ENCODE measurements at regions not wholly inside any gene's neighbourhood (a gene's known extent, or its start where the extent isn't known, plus 50 kb on each side); places are given as distances from the start of the nearest gene placed in this dataset.
"Not testable (repeated sequence)": the region's sequence is repeated elsewhere in the genome, so short reads cannot be mapped to it uniquely, and the experiment has no call there.

DNA sequence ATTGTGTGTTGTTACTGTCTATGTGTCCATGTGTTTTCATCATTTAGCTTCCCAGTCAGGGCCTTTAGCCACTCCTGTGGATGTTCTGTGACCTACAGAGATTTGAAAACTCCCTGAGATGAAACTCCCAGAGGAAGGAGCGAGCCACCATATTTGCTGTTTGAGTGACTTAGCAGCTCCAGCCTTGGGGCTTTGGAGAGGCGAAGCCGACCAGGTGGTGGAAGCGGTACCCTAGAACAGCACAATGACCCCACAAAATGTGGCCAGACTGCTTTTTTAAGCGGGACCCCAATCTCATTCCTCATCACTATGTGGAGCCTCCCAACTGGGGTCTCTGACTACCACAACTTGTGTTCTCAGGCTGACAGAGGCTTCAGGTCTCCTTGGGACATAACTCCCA is 323.9 kb upstream of the KCND2 start:
- DNase-seq (ENCODE audit: low spot score) = no peak

- not testable (repeated sequence) for DNase-seq (ENCODE audit: low spot score)
These were observed 322.5 kb upstream of the KCND2 start for GRCh38 chr7:119950390-119951041.

- DNase-seq (ENCODE audit: low spot score) = not testable (repeated sequence)
These were observed 321.4 kb upstream of the KCND2 start for GRCh38 chr7:119951614-119952013.

DNA sequence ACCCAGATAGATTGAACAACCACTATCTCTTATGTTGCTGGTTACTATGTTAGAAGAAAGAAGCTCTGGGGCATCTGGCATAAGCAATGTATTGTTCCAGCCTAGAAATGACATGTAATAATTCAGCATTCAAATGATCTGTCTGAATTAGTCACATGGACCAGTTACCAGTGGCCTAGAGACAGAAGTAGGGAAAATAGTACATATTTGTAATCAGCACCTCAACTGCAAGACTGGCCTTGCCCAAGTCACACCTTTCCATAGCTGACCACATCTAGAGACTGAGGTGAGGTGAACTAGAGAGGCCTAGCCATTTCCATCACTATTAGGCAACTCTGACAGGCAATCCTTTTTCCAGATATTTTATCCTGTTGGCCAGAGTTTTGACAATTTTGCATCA is 315.6 kb upstream of the KCND2 start:
- DNase-seq (ENCODE audit: low spot score) = no peak

GRCh38 chr7:119959811-119960210 is 313.2 kb upstream of the KCND2 start:
- no peak for DNase-seq (ENCODE audit: low spot score)

DNA sequence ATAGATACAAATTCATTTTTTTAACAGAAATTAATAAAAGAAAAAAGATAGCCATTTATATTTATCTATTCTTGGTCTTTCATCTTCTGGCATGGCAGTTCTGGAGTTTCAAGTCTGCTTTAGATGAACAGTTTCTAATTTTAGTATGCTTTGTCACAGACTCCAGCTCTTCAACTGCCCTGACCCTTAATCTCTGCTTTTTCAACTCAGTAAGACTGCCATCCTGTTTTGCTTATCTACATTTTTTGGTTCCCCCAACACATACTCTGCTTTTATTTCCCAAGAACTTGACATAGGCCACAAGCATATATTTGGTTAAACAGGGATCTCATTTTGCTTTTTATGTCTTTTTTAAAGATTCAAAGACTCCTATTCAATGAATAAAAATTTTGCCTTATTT is 309.3 kb upstream of the KCND2 start:
- DNase-seq (ENCODE audit: low spot score) = no peak

DNA sequence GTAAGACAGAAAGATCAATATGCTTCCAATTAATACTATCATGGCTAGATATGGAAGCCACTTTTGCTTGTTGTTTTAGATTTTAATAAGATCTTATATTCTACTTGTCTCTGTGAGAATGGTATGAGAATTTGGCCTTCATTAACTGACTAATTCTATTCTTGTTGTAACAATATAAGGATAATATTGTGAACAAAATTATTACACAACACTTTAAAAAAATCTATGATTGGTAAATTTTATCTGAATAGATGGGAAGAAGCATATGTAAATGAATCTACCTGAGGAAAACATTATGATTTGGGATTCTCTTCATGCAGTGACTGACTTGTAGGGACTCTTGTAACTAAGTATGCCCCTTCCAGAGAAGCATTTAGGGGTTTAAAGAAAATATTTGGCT is 308.9 kb upstream of the KCND2 start:
- DNase-seq (ENCODE audit: low spot score) = no peak

DNA sequence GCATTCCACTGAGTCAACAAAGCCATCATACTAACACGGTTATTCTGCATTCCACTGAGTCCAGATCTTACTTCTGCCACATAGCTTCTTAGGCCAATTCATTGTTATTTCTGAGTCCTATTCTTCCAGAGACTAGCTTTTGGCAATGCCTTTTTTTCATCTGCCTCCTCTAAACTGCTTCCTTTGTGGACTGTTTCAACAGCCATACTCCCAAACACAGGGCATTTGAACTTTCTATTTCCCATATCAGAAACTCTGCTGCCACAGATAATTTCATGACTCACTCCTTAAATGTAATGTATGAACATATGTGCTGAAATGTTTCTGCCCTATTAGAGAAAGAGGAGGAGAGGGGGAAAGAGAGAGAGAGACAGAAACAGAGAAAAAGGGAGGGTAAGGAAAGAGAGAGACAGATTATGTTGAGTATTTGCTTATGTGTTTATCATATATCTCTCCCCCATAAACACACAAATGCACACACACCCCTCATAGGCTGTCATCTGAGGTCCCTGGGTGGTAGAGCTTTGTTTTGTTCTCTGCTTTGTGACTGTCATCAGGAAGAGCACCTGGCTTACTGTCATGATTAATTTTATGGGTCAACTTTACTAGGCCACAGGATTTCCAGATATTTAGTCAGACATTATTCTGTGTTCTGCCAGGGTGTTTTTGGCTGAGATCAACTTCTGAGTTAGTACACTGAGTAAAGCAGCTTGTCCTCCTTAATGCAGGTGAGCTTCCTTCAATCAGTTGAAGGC is 308.0 kb upstream of the KCND2 start:
- DNase-seq (ENCODE audit: low spot score) = no peak

- no peak for DNase-seq (ENCODE audit: low spot score)
These were observed 305.8 kb upstream of the KCND2 start for GRCh38 chr7:119967221-119967620.

DNA sequence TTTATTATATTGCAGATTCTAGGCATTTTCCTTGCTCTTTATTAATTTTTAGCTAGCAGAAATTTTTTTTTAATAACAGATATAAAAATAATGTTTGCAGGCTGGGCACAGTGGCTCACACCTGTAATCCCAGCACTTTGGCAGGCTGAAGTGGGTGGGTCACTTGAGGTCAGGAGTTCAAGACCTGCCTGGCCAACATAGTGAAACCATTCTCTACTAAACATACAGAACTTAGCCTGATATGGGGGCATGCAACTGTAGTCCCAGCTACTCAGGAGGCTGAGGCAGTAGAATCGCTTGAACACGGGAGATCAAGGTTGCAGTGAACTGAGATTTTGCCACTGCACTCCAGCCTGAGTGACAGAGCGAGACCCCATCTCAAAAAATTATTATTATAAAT is 304.6 kb upstream of the KCND2 start:
- DNase-seq (ENCODE audit: low spot score) = not testable (repeated sequence)

DNA sequence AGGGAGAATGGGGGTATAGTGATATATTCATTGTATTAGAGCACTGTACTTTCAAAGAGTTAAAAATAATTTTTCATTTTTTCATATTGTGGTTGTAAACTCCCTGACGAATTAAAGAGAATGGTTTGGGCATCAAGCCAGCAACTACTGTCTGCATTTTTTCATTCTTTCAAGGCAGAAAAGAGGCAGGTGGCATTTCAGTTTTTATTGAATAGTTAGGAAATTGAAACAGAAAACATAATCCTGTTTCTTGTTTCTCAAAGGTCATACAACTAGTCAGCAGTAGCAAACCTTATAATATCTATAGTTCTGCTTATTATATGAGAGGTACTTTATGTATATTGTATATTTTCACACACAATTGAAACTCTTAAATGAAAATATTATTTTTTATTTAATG is 303.9 kb upstream of the KCND2 start:
- DNase-seq (ENCODE audit: low spot score) = no peak

DNA sequence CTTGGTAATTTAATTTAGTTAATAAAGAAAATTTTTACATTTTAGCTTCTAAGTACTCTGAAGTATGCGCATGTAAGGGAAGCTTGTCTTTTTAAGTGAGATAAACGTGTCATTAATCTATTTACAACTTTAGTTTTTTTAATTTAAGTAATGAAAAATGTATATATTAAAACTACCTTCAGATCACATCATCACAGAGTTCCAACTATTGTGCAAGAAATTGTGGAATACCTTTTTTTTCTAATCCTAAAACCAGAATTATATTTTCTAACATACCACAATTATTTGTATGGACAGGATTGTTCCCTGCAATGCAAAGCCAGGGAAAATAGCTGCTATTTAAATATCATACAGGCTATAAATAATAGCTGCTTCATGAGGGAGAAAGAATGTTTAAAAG is 303.2 kb upstream of the KCND2 start:
- no peak for DNase-seq (ENCODE audit: low spot score)

DNA sequence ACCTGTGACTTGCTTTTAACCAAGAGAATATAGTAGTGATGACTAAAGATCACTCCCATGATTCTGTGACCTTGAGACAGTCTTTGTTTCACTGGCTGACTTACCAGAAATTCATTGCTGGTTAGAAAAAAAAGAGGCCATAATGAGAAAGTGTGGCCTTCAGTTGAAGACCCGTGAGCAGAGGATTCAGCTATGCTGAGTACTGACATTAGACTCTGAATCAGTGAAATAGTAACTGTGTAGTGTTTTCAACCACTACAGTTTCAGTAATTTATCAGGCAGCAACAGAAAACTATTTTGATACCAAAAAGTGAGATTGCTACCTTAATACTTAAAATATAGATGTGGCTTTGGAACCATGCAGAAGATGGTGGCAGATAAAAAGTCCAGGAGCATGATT is 298.0 kb upstream of the KCND2 start:
- DNase-seq (ENCODE audit: low spot score) = no peak

DNA sequence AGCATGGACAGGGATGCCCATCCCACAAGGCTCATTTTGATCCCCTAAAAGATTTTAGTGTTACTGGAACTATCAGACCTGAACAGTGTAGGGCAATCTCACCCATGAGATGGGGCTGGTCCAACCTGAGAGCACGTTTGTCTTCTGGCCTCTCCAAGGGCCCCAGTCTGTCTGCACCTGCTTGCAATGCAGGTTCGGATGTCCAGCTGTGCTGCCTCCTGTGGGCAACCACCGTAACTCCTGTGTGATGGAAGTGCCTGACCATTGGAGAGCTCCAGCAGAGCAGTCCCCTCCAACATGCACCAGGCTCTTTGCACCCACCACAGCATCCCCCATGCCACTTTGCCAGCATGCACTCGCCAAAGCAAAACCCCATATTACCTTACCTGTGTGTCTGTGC is 290.1 kb upstream of the KCND2 start:
- no peak for DNase-seq (ENCODE audit: low spot score)

- no peak for DNase-seq (ENCODE audit: low spot score)
These were observed 289.5 kb upstream of the KCND2 start for GRCh38 chr7:119983468-119983867.

GRCh38 chr7:119984247-119984646 is 288.7 kb upstream of the KCND2 start:
- no peak for DNase-seq (ENCODE audit: low spot score)

GRCh38 chr7:119988401-119988800 is 284.6 kb upstream of the KCND2 start:
- DNase-seq (ENCODE audit: low spot score) = no peak

DNA sequence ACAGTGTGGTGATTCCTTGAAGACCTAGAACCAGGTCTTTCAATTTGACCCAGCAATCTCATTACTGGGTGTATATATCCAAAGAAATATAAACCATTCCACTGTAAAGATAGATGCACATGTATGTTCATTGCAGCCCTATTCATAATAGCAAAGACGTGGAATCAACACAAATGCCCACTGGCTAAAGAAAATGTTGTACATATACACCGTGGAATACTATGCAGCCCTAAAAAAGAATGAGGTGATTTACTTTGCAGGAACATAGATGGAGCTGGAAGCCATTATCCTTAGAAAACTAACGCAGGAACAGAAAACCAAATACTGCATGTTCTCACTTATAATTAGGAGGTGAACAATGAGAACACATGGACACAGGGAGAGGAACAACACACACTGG is 278.0 kb upstream of the KCND2 start:
- DNase-seq (ENCODE audit: low spot score) = no peak

DNA sequence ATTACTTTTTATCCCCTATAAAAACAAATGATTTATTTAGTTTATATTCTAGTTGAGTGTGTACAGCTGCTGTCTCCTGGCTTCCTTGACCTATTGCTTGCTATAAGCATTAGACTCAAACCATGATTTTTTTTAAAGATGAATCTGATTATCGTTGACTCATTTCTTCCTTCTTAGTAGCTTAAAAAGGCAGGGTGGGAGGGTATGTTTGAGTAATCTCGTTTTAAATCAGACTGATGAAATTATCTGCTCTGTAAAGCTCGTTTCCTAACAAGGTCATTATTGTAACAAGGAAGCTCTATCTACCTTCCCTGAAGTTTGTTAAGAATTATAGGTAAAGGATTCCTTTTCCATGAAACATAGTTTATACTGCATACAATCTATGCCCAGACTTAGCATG is 276.3 kb upstream of the KCND2 start:
- DNase-seq (ENCODE audit: low spot score) = peak; percentile 2

GRCh38 chr7:119999738-120000475 is 273.1 kb upstream of the KCND2 start:
- DNase-seq (ENCODE audit: low spot score) = no peak

DNA sequence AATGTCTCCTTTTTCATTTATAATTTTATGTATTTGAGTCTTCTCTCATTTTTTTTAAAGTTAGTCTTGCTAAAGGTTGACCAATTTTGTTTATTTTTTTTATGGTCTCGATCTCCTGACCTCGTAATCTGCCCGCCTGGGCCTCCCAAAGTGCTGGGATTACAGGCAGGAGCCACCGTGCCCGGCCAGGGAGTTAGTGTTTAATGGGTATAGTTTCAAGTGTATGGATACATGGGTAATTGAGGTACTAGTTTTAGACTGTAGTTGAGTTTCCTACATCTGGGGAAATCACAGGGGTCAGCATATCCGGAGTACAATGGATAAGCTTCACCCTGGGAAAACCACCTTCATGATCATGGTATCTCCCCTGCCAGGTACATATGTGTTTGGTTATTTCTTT is 267.3 kb upstream of the KCND2 start:
- no peak for DNase-seq (ENCODE audit: low spot score)

DNA sequence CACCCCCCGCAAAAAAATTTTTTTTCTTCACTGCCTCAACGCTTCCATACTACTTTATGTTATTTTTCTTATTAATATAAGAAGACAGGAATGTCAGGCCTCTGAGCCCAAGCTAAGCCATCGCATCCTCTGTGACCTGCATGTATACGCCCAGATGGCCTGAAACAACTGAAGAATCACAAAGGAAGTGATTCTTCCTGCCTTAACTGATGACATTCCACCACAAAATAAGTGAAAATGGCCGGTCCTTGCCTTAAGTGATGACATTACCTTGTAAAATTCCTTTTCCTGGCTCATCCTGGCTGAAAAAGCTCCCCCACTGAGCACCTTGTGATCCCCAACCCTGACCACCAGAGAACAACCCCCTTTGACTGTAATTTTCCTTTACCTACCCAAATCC is 258.7 kb upstream of the KCND2 start:
- not testable (repeated sequence) for DNase-seq (ENCODE audit: low spot score)

DNA sequence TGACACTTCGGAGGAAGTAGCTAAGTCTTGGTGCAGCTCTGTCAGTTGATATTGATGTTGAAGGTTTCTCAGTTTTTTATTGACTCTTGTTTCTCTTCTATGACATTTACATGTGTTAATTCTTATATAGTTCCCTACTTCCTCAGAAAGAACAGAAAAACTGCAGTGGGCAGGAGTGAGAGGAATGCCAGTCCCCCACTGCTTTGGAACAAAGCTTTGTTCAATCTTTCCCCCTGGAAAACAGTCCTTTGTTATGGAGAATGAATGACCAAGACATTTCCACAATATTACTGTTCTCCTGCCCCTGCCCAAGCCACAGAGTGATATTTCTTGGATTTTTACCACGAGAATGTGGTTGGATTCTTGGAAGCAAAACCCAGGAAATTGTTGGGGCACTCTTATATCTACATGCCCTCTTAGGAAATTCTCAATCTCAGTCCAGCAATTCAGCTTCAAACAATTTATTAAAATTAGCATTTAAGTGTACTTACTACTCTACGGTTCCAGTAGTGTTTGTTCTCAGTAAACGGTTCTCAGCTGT is 258.0 kb upstream of the KCND2 start:
- no peak for DNase-seq (ENCODE audit: low spot score)

All from activated CD4-positive, alpha-beta T cell treated with anti-CD3 and anti-CD28 coated beads, Interleukin-2, Interleukin-4, amounts not matched to agents 100 ng/mL and 50 ng/mL, durations not matched to agents 16 hours and 8 hours (primary cell).